NCI-H2196 (cell line): ENCODE measurements at regions not wholly inside any gene's neighbourhood (a gene's known extent, or its start where the extent isn't known, plus 50 kb on each side); places are given as distances from the start of the nearest gene placed in this dataset.
"Not testable (repeated sequence)": the region's sequence is repeated elsewhere in the genome, so short reads cannot be mapped to it uniquely, and the experiment has no call there.

Experiments
- DNase-seq: peaks from one replicate; lab custom pipeline; 2025; ENCODE audit not compliant: unreplicated experiment; lab: John Stamatoyannopoulos, UW

GRCh38 chr7:13072014-13072413 lies 384.6 kb downstream of the ARL4A start:
- DNase-seq: no peak

GRCh38 chr7:13077466-13077865 lies 390.0 kb downstream of the ARL4A start:
- DNase-seq: no peak

- DNase-seq: no peak
Observed at GRCh38 chr7:13078105-13078504, 390.7 kb downstream of the ARL4A start.

GRCh38 chr7:13090959-13091358 lies 403.5 kb downstream of the ARL4A start:
- DNase-seq: no peak

- no peak for DNase-seq
Observed at GRCh38 chr7:13091974-13092707, 404.7 kb downstream of the ARL4A start.

- no peak for DNase-seq
Observed at GRCh38 chr7:13092708-13093005, 405.2 kb downstream of the ARL4A start.

- no peak for DNase-seq
Observed at GRCh38 chr7:13093160-13093559, 405.7 kb downstream of the ARL4A start.

- no peak for DNase-seq
Observed at GRCh38 chr7:13097499-13097898, 410.1 kb downstream of the ARL4A start.

GRCh38 chr7:13098161-13098560 lies 410.7 kb downstream of the ARL4A start:
- DNase-seq: no peak

GRCh38 chr7:13099154-13099795 lies 411.8 kb downstream of the ARL4A start:
- DNase-seq: no peak

- DNase-seq: no peak
Observed at GRCh38 chr7:13104128-13104527, 416.7 kb downstream of the ARL4A start.

- DNase-seq: no peak
Observed at GRCh38 chr7:13105209-13105608, 417.8 kb downstream of the ARL4A start.

GRCh38 chr7:13106513-13106912 lies 419.1 kb downstream of the ARL4A start:
- no peak for DNase-seq

- DNase-seq: no peak
Observed at GRCh38 chr7:13107291-13107690, 419.9 kb downstream of the ARL4A start.

GRCh38 chr7:13108061-13108460 lies 420.6 kb downstream of the ARL4A start:
- DNase-seq: no peak

- DNase-seq: no peak
Observed at GRCh38 chr7:13109201-13109600, 421.8 kb downstream of the ARL4A start.

GRCh38 chr7:13110107-13110506 lies 422.7 kb downstream of the ARL4A start:
- no peak for DNase-seq

- no peak for DNase-seq
Observed at GRCh38 chr7:13111230-13111629, 423.8 kb downstream of the ARL4A start.

GRCh38 chr7:13114240-13114639 lies 426.8 kb downstream of the ARL4A start:
- not testable (repeated sequence) for DNase-seq

GRCh38 chr7:13115157-13115772 lies 427.8 kb downstream of the ARL4A start:
- DNase-seq: no peak

GRCh38 chr7:13115855-13116254 lies 428.4 kb downstream of the ARL4A start:
- DNase-seq: no peak

- DNase-seq: no peak
Observed at GRCh38 chr7:13117103-13117502, 429.7 kb downstream of the ARL4A start.

GRCh38 chr7:13117592-13117991 lies 430.2 kb downstream of the ARL4A start:
- DNase-seq: no peak
